Progenitor cell of endocrine pancreas (in vitro differentiated cells): ENCODE measurements at regions not wholly inside any gene's neighbourhood (a gene's known extent, or its start where the extent isn't known, plus 50 kb on each side); places are given as distances from the start of the nearest gene placed in this dataset.

Experiments
- DNase-seq: peaks from one replicate; pipeline ENCODE4 v3.0.0; 2021; ENCODE audit warnings: low spot score; ENCODE audit not compliant: unreplicated experiment
- H3K27ac Mint-ChIP-seq: 2 replicates; pipeline ENCODE4 v1.8.0; 2021; ENCODE audit warnings: mild to moderate bottlenecking, moderate library complexity, mixed read lengths
- H3K27me3 Mint-ChIP-seq: 2 replicates; pipeline ENCODE4 v1.8.0; 2021; ENCODE audit warnings: mixed read lengths
- H3K36me3 Mint-ChIP-seq: 2 replicates; pipeline ENCODE4 v1.8.0; 2022; ENCODE audit warnings: mixed read lengths; ENCODE audit not compliant: insufficient read depth
- H3K4me1 Mint-ChIP-seq: 2 replicates; pipeline ENCODE4 v1.8.0; 2021; ENCODE audit warnings: low read depth, mixed read lengths
- H3K4me3 Mint-ChIP-seq: 2 replicates; pipeline ENCODE4 v1.8.0; 2021; ENCODE audit warnings: low read depth, mild to moderate bottlenecking, moderate library complexity, mixed read lengths
- H3K9me3 Mint-ChIP-seq: 2 replicates; pipeline ENCODE4 v1.8.0; 2021; ENCODE audit warnings: low read depth, mixed read lengths
- TF ChIP-seq, protein P1 (sequence below): fragments of 200-600 bp; sonication (generic); IDR thresholded peaks from one replicate; pipeline ENCODE4 v1.5.0; 2021; ENCODE audit warnings: antibody characterized with exemption, mild to moderate bottlenecking; ENCODE audit not compliant: unreplicated experiment

DNA sequence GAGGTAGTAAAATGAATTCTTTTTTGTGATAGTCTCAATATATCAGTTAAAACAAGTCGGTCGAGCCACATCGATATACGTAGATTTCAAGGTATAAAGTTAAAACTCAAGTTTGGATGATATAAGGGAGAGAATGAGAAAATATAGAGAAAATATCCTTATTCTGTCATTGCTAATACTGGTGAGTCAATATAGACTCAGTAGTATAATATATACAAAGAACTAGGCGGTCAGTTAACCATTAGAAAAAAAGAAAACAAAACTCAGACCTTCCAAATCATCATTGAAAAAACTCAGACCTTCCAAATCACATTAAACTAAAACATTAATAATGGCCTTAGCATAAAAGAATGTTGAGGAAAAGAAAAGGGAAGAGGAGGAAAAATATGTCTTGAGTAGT is 817.1 kb upstream of the IGFBP3 start:
- TF ChIP-seq, protein P1, sequence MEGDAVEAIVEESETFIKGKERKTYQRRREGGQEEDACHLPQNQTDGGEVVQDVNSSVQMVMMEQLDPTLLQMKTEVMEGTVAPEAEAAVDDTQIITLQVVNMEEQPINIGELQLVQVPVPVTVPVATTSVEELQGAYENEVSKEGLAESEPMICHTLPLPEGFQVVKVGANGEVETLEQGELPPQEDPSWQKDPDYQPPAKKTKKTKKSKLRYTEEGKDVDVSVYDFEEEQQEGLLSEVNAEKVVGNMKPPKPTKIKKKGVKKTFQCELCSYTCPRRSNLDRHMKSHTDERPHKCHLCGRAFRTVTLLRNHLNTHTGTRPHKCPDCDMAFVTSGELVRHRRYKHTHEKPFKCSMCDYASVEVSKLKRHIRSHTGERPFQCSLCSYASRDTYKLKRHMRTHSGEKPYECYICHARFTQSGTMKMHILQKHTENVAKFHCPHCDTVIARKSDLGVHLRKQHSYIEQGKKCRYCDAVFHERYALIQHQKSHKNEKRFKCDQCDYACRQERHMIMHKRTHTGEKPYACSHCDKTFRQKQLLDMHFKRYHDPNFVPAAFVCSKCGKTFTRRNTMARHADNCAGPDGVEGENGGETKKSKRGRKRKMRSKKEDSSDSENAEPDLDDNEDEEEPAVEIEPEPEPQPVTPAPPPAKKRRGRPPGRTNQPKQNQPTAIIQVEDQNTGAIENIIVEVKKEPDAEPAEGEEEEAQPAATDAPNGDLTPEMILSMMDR: no peak
- Mint-ChIP-seq H3K36me3 (no peaks in the 10 kb centered on the region), H3K27ac (no peak overlapping the region), H3K9me3 (peaks cover 3% of the 10 kb centered on the region), H3K4me3 (no peak overlapping the region), H3K4me1 (peaks cover 8% of the 10 kb centered on the region), H3K27me3 (no peaks in the 10 kb centered on the region)
- no peak for DNase-seq

DNA sequence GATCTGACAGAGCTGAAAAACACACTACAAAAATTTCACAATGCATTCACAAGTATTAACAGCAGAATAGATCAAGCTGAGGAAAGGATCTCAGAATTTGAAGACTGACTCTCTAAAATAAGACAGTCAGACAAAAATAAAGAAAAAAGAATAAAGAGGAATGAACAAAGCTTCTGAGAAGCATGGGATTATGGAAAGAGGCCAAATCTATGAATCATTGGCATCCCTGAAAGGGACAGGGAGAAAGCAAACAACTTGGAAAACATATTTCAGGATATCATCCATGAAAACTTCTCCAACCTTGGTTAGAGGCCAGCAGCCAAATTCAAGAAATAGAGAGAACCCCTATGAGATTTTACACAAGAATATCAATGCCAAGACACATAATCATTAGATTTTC is 804.8 kb upstream of the IGFBP3 start:
- Mint-ChIP-seq H3K9me3 (peaks cover 19% of the 10 kb centered on the region), H3K4me1 (no peaks in the 10 kb centered on the region)

DNA sequence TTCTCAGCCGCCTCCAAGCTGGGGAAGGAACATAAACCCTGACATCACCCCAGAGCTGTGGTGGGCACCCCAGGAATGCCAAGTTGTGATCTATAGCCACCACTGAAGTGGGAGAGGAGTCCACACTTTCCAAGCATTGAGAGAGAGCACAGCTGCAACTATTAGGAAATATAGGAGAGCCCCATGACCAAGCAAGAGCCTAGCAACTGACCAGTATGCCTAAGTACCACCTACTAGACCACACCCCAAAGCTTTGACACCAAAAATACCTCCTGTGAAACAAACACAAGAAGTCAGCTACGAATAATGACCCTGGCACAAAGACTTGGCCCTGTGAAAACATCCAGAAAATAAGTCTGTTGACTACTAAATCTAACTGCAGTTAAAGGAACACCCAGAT is 804.1 kb upstream of the IGFBP3 start:
- TF ChIP-seq, protein P1: no peak
- Mint-ChIP-seq H3K9me3 (peaks cover 19% of the 10 kb centered on the region), H3K4me1 (no peaks in the 10 kb centered on the region), H3K27ac (no peak overlapping the region), H3K27me3 (no peaks in the 10 kb centered on the region), H3K36me3 (no peaks in the 10 kb centered on the region), H3K4me3 (no peak overlapping the region)
- DNase-seq: no peak

More for the DNA sequence above, 804.8 kb upstream of the IGFBP3 start:
- Mint-ChIP-seq H3K27ac (no peak overlapping the region), H3K4me3 (no peak overlapping the region), H3K36me3 (no peaks in the 10 kb centered on the region), H3K27me3 (no peaks in the 10 kb centered on the region)
- TF ChIP-seq, protein P1: no peak
- no peak for DNase-seq

DNA sequence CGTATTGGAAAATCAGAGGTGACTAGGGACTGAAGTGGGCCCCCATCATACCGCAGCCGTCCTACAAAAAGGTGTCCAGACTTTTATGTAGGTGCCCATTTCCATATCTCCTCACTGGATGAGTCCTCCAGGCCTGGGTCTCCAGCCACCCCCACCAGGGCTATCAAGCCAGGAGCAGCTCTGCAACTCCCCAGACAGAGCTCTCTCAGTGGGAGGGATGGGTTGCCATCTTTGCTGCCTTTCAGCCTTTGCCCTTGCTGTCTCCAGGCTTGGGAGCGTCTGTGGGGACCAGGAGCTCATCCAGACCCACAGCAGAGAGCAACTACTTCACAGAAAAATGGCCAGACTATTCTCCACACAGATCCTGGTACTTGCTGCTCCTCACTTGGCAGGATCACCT is 802.7 kb upstream of the IGFBP3 start:
- no peaks in the 10 kb centered on the region for H3K4me1 Mint-ChIP-seq
- H3K27me3 Mint-ChIP-seq: no peaks in the 10 kb centered on the region
- DNase-seq: no peak
- H3K27ac Mint-ChIP-seq: no peak overlapping the region
- TF ChIP-seq, protein P1: no peak
- H3K36me3 Mint-ChIP-seq: no peaks in the 10 kb centered on the region
- H3K9me3 Mint-ChIP-seq: peaks cover 19% of the 10 kb centered on the region
- H3K4me3 Mint-ChIP-seq: no peak overlapping the region

DNA sequence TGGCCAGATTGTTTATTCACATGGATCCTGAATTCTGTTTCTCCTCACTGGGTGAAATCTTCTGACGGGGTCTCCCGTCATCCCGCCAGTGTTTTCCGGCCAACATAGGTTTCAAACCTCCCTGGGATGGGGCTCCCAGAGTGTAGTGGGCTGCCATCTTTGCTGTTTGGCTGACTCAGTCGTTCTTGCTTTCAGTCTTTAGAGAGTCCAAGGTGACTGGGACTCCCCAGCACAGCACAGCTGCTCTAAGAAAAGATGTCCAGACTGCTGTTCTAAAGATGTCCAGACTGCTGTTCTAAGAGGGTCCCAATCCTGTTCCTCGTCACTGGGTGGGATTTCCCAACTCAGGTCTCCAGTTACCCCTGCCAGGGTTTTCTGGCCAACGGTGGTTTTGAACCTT is 801.9 kb upstream of the IGFBP3 start:
- H3K9me3 Mint-ChIP-seq: peaks cover 17% of the 10 kb centered on the region

More for the DNA sequence above, 801.9 kb upstream of the IGFBP3 start:
- DNase-seq: no peak
- Mint-ChIP-seq H3K27me3 (no peaks in the 10 kb centered on the region), H3K36me3 (no peaks in the 10 kb centered on the region), H3K4me1 (no peaks in the 10 kb centered on the region), H3K27ac (no peak overlapping the region), H3K4me3 (no peak overlapping the region)
- TF ChIP-seq, protein P1: no peak
